ENCODE measurements at regions not wholly inside any gene's neighbourhood (a gene's known extent, or its start where the extent isn't known, plus 50 kb on each side); places are given as distances from the start of the nearest gene placed in this dataset.

DNA sequence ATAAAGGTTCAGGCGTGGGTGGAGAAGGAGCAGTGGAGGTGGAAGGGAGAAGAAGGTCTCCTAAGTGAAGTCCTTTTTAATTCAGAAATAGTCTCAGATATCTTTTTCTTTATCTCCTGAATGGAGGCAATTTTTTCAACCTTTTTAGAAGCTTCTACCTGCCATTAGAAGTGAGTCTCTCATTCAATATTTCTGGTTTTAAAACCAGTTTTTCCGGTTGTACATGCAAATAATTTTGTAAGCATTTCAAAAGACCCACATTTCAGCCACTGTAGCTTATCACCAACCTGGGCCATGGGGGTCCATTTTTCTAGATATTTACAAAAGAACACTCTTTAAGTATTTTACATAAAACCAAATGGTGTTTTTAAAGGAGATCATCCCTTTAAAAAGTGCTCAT is 1280.2 kb downstream of the NCAM2 start:
- Mint-ChIP-seq H3K4me1 (no peaks in the 10 kb centered on the region), H3K4me3 (no peak overlapping the region), H3K36me3 (no peaks in the 10 kb centered on the region), H3K9me3 (peaks cover 3% of the 10 kb centered on the region), H3K27me3 (no peaks in the 10 kb centered on the region), H3K27ac (no peak overlapping the region)
- POLR2A ChIA-PET: no interaction called here
- no peak for DNase-seq
- ATAC-seq (ENCODE audit: low read depth): no peak

DNA sequence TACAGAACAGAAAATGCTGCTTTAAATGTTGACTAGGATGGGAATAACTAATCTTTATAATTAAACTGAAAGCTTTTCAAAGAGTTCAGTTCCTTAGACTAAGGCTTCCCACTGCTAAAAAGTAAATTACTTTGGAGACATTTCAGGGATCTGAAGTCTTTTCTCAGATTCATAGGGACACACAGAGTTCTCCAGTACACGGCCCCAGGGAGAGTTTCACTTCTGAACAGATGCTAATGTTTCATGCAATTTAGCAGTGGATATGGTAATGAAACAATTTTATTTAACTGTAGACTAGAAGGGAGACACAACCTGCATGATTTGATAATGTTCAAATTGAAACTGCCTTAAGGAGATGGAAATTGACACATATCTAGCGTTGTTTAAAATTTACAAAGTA is 1282.6 kb downstream of the NCAM2 start:
- DNase-seq (no peak), ATAC-seq (ENCODE audit: low read depth) (no peak)
- Mint-ChIP-seq H3K4me1 (no peaks in the 10 kb centered on the region), H3K27ac (no peak overlapping the region), H3K4me3 (no peak overlapping the region), H3K27me3 (no peaks in the 10 kb centered on the region), H3K9me3 (no peaks in the 10 kb centered on the region), H3K36me3 (no peaks in the 10 kb centered on the region)
- POLR2A ChIA-PET: no interaction called here

DNA sequence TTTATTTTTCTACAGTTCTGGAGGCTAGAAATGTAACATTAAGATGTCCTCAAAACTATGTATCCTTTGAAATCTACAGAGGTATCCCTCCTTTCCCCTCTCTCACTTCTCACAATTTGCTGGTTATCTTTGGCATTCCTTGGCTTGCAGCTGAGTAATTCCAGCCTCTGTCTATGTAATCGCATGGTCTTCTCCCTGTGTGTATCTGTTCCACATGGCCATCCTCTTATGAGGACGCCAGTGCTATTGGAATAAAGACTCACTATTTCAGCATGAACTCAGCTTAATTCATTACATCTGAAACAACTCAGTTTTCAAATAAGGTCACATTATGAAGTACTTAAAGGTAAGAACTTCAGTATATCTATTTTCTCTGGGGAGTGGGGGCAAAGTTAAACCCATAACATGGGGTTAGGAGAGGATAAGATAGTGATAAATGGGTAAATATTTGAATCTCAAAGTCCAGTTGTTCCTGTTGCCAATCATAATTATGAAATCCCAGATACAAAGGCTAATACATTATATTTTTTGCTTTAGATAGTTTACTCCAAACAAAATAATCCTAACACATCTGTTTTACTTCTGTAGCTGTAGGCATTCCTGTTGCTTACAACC is 1290.8 kb downstream of the NCAM2 start:
- Mint-ChIP-seq H3K27me3 (no peaks in the 10 kb centered on the region), H3K9me3 (peaks cover 1% of the 10 kb centered on the region), H3K36me3 (no peaks in the 10 kb centered on the region), H3K4me1 (no peaks in the 10 kb centered on the region), H3K4me3 (no peak overlapping the region), H3K27ac (no peak overlapping the region)
- DNase-seq (no peak), ATAC-seq (ENCODE audit: low read depth) (no peak)
- POLR2A ChIA-PET: no interaction called here

DNA sequence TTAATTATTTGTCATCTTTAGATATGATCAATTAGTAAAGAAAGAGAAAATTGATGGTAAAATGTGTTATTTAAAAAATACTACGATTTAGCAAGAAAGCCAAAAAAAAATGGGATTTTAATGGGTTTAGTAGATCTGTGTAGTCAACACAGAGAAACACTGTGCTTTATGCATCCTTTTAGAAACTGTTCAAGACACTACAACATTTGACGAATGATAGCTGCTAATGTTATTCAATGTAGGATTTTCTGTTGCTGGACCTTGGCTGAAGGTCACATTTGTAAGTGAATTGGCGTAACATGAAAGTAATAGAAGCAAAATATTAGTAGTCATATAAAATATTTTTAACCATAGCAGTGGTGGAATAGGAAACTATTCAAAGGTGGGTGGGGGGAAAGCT is 1293.9 kb downstream of the NCAM2 start:
- Mint-ChIP-seq H3K4me3 (no peak overlapping the region), H3K9me3 (no peaks in the 10 kb centered on the region), H3K27me3 (no peaks in the 10 kb centered on the region), H3K27ac (no peak overlapping the region), H3K4me1 (no peaks in the 10 kb centered on the region), H3K36me3 (no peaks in the 10 kb centered on the region)
- ATAC-seq (ENCODE audit: low read depth): no peak
- POLR2A ChIA-PET: no interaction called here
- DNase-seq: no peak

DNA sequence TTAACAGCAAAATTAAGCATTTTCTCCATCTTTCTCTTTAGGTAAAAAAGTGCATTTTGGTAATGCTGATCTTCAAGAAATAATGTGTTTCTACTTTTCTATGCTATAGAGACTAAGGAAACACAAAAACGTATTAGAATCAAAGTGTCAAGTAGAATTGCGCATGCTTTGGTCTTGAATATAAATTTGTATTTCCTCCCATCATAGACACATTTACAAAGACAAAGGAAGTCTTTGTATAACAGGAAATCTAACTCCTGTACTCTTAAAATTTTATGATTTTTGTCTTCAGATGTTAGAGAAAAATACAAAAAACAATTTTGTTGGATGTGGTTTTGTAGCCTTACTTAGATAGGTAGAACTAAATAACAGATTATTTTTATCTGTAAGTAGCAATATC is 1299.4 kb downstream of the NCAM2 start:
- no peak for DNase-seq
- Mint-ChIP-seq H3K9me3 (no peaks in the 10 kb centered on the region), H3K4me1 (no peaks in the 10 kb centered on the region), H3K4me3 (no peak overlapping the region), H3K36me3 (no peaks in the 10 kb centered on the region), H3K27ac (no peak overlapping the region), H3K27me3 (no peaks in the 10 kb centered on the region)
- no peak for ATAC-seq (ENCODE audit: low read depth)
- POLR2A ChIA-PET: no interaction called here

DNA sequence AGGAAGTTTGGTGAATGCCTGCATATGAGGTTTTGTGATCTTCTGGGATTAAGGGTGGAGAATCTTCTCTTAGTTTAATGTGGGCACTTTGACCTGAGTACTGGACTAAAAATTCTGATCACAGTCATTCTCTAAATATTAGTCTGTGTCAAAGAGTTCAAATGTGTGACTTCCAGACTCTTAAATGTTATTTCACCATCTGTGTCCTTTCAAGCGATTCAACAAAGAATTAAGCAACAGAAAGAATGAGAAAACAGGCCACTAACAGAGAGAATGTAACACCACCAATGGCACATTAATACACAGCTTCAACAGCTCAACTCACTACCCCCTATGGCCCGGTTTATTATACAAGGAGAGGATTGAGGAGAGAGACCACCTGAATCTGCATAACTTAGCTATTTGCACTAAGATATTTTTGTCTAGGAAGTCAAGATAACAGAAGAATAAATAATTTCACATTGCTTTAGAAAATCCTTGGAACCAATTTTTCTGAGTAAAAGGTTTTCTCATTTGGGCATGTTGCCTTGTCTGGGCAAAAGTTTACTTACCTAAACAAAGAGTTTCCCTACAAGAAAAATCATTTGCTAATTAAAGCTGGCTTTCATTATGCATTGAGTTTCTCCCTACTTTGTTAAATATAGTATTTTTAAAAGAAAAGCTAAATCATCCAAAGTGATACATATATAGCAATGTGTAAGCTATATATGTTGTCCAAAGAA is 1313.7 kb downstream of the NCAM2 start:
- Mint-ChIP-seq H3K9me3 (peaks cover 5% of the 10 kb centered on the region), H3K27me3 (no peaks in the 10 kb centered on the region), H3K36me3 (no peaks in the 10 kb centered on the region), H3K27ac (no peak overlapping the region), H3K4me3 (no peak overlapping the region), H3K4me1 (no peaks in the 10 kb centered on the region)
- POLR2A ChIA-PET: no interaction called here
- ATAC-seq (ENCODE audit: low read depth) (no peak), DNase-seq (no peak)

DNA sequence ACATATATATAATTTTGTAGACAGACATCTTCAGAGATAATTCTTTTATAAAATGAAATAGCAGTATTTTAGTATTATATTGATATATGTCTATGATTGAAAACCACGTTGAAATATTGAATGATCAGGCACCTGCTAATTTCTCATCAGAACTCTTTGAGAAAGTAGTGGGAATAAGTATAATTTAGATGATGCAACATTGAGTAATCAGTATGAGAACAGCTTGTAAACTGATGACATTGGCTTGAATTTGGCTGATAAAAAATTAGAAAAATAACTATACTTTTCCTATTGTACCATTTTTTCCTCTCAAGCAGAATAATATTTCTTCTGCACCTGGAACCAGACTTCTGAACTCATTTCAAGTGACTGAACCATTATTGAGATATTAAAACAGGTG is 1316.8 kb downstream of the NCAM2 start:
- H3K27ac Mint-ChIP-seq: no peak overlapping the region
- peaks cover 5% of the 10 kb centered on the region for H3K9me3 Mint-ChIP-seq
- POLR2A ChIA-PET: no interaction called here
- no peak overlapping the region for H3K4me3 Mint-ChIP-seq
- no peaks in the 10 kb centered on the region for H3K4me1 Mint-ChIP-seq
- no peaks in the 10 kb centered on the region for H3K36me3 Mint-ChIP-seq
- DNase-seq (no peak), ATAC-seq (ENCODE audit: low read depth) (no peak)
- H3K27me3 Mint-ChIP-seq: no peaks in the 10 kb centered on the region

DNA sequence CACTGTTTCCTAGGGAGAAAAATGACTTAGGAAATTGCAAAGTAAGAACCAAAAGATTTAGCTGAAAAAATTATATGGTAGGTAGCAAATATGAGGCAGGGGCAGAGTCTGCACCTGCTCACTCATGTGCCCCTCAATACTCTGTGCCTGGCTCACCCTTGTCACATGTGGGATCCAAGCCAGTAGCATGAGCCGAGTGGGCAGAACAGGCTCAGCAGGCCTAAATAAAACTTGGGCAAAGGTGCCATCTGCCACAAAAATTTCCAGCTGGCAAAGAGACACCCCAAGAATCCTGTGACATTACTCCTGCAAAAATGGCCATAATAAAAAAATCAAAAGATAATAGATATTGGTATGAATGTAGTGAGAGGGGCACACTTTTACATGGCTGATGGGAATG is 1321.2 kb downstream of the NCAM2 start:
- Mint-ChIP-seq H3K9me3 (peaks cover 1% of the 10 kb centered on the region), H3K36me3 (no peaks in the 10 kb centered on the region), H3K4me3 (no peak overlapping the region), H3K27ac (no peak overlapping the region), H3K4me1 (no peaks in the 10 kb centered on the region), H3K27me3 (no peaks in the 10 kb centered on the region)
- POLR2A ChIA-PET: no interaction called here
- no peak for ATAC-seq (ENCODE audit: low read depth)
- DNase-seq: no peak

DNA sequence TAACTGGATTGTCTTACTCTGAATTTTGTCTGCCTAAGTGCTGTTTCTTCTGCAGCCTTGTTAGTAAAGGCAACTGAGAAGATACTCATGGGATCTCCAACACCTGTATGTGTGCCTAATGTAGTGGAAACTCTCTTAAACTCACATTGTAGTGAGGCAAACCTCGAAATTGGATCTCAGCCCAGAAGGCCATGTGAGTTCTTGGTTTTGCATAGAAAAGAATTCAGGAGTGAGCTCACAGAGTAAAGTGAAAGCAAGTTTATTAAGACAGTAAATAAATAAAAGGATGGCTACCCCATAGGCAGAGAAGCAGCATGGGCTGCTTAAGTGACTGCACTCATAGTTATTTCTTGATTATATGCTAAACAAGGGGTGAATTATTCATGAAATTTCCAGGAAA is 1344.7 kb downstream of the NCAM2 start:
- Mint-ChIP-seq H3K36me3 (no peaks in the 10 kb centered on the region), H3K27ac (no peak overlapping the region), H3K4me1 (no peaks in the 10 kb centered on the region), H3K4me3 (no peak overlapping the region), H3K27me3 (no peaks in the 10 kb centered on the region), H3K9me3 (peaks cover 7% of the 10 kb centered on the region)
- POLR2A ChIA-PET: no interaction called here
- DNase-seq (no peak), ATAC-seq (ENCODE audit: low read depth) (no peak)

DNA sequence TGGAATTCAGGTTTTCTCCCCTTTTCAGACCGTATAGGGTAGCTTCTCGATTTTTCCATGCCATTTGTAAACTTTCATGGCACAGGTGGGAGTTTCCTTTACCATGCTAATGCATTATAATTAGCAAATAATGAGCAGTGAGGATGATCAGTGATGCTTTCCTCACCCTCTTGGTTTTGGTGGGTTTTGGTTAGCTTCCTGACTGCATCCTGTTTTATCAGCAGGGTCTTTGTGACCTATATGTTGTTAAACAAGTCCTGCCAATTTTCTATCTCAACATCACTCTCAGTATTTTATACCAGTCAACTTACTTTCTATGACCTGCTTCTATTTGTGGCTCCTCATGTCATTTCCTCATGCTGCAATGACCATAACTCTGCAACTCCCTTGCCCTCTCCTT is 1345.1 kb downstream of the NCAM2 start:
- H3K27ac Mint-ChIP-seq: no peak overlapping the region
- no peaks in the 10 kb centered on the region for H3K4me1 Mint-ChIP-seq
- no peaks in the 10 kb centered on the region for H3K36me3 Mint-ChIP-seq
- no peak for ATAC-seq (ENCODE audit: low read depth)
- H3K27me3 Mint-ChIP-seq: no peaks in the 10 kb centered on the region
- H3K9me3 Mint-ChIP-seq: peaks cover 7% of the 10 kb centered on the region
- POLR2A ChIA-PET: no interaction called here
- no peak for DNase-seq
- no peak overlapping the region for H3K4me3 Mint-ChIP-seq

DNA sequence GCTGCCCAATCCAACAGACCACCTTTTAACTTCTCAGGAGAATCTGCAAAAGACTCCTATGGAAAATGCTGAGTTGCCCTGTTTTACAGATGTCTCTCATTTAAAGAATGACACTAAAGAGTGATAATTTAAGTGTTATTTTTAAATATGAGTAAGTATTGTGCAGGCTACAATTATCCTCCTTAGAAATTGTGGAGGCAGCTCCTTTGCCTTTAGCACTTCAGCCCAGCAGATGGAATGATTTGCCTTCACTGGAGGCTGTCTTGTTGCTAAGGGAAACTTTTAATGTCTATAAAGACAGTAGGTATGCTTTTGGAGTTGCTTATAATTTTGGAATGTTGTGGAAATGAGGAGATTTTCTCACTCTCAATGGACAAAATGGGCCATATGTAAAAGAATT is 1345.5 kb downstream of the NCAM2 start:
- ATAC-seq (ENCODE audit: low read depth): no peak
- Mint-ChIP-seq H3K27ac (no peak overlapping the region), H3K9me3 (peaks cover 5% of the 10 kb centered on the region), H3K27me3 (no peaks in the 10 kb centered on the region), H3K36me3 (no peaks in the 10 kb centered on the region), H3K4me3 (no peak overlapping the region), H3K4me1 (no peaks in the 10 kb centered on the region)
- no peak for DNase-seq
- POLR2A ChIA-PET: no interaction called here

DNA sequence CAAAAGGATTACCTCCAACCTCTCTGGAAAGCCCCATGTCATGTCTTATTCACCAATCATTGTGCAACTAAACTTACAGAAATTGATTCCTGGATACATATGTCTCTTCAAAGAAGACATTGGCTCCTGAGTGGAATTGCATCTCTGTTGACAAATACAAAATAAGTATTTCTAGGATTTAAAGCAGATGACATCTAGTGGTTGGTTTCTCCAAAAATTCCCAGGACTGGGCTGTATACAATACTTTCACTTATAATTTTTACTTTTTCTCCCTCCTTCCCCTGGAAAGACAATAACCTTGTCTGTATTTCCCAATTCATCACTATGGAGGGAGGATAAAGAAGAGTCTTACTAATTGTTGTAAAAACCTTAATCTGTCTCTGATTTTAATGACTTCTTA is 1347.4 kb downstream of the NCAM2 start:
- ATAC-seq (ENCODE audit: low read depth) (no peak), DNase-seq (no peak)
- POLR2A ChIA-PET: no interaction called here
- Mint-ChIP-seq H3K9me3 (no peaks in the 10 kb centered on the region), H3K27ac (no peak overlapping the region), H3K4me3 (no peak overlapping the region), H3K36me3 (no peaks in the 10 kb centered on the region), H3K4me1 (no peaks in the 10 kb centered on the region), H3K27me3 (no peaks in the 10 kb centered on the region)

DNA sequence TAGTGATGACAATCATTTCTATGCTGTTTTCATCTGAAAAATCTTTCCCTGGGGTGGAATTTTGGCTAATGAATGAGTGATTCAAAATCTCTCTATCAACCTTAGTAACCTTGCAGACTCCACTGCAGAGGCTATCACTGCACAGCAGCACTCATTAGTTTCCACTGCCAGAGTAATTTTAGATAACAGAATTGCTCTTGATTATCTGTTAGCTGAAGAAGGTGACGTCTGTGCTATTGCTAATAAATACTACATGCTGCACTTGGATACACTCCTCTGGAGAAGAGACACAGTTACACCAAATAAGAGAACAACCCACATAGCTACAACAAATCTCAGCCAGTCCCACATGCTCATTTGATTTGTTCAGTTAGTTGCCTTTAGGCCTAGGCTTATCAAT is 1348.4 kb downstream of the NCAM2 start:
- ATAC-seq (ENCODE audit: low read depth) (no peak), DNase-seq (no peak)
- Mint-ChIP-seq H3K27ac (no peak overlapping the region), H3K36me3 (no peaks in the 10 kb centered on the region), H3K4me3 (no peak overlapping the region), H3K9me3 (no peaks in the 10 kb centered on the region), H3K27me3 (no peaks in the 10 kb centered on the region), H3K4me1 (no peaks in the 10 kb centered on the region)
- POLR2A ChIA-PET: no interaction called here

DNA sequence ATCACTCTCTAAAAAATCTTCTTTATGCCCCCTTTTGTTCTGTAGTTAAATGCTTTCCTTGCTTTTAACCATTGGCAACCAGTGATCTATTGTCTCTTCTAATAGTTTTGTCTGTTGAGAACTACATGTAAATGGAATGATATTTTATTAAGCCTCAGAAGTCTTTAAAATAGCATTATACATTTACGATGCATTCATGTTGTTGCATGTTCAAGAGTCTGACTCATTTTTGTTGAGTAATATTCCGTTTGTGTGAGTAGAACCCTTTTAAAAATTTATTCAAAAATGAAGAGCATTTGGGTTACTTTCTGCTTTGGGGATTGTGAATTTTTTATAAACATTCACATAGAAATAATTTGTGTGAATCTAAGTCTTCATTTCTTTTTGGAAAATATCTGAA is 1352.9 kb downstream of the NCAM2 start:
- no peak overlapping the region for H3K4me3 Mint-ChIP-seq
- no peaks in the 10 kb centered on the region for H3K36me3 Mint-ChIP-seq
- DNase-seq (no peak), ATAC-seq (ENCODE audit: low read depth) (no peak)
- H3K27ac Mint-ChIP-seq: no peak overlapping the region
- peaks cover 1% of the 10 kb centered on the region for H3K9me3 Mint-ChIP-seq
- POLR2A ChIA-PET: no interaction called here
- H3K4me1 Mint-ChIP-seq: no peaks in the 10 kb centered on the region
- H3K27me3 Mint-ChIP-seq: no peaks in the 10 kb centered on the region

DNA sequence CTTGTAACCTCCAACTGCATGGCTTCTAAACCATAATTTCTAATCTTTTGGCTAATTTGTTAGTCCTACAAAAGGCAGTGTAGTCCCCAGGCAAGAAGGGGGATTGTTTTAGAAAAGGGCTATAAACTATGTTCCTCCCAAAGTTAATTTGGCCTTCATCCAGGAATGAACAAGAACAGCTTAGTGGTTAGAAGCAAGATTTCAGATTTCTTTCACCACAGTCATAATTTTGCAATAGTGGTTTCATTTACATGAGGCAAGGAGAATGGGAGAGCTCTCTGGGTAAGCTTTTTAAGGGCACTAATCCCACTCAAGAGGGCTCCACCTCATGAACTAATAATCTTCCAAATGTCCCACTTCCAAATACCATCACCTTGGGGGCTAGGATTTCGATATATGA is 1353.9 kb downstream of the NCAM2 start:
- no peak overlapping the region for H3K4me3 Mint-ChIP-seq
- H3K27ac Mint-ChIP-seq: no peak overlapping the region
- no peaks in the 10 kb centered on the region for H3K4me1 Mint-ChIP-seq
- H3K27me3 Mint-ChIP-seq: no peaks in the 10 kb centered on the region
- H3K9me3 Mint-ChIP-seq: peaks cover 1% of the 10 kb centered on the region
- DNase-seq (no peak), ATAC-seq (ENCODE audit: low read depth) (no peak)
- no peaks in the 10 kb centered on the region for H3K36me3 Mint-ChIP-seq
- POLR2A ChIA-PET: no interaction called here
